Right hindlimb (tissue), 1 donor: ENCODE measurements at regions not wholly inside any gene's neighbourhood (a gene's known extent, or its start where the extent isn't known, plus 50 kb on each side); places are given as distances from the start of the nearest gene placed in this dataset.

Experiments used
- DNase-seq: peaks from one replicate; pipeline ENCODE4 v3.0.0-alpha.2; 2018

DNA sequence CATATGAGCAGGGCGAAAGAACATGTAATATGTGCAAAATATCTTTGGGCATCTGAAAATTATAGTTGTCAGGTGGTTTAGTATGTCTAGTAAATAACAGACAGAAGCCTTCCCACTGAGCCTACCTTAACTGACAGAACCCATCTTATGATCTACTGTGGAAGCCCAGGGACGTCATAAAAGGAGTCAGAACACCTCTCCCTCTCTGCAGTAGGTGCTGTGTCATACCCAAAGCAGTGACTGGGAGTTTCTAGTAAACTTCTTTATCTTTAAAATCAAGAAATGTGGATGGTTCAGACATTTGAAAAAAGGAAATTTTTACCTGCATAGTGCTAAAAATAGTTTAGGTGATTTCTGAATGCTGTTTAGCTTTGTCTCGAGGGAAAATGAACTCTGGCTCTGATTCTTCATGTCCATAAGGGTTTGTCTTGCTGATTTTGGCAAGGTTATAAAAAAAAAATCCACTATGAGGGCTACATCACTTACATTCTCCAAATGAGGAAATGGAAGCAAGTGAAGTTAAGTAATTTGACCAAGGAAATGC lies 104.0 kb downstream of the NUDT12 start:
- no peak for DNase-seq

GRCh38 chr5:103456476-103456875 lies 106.1 kb downstream of the NUDT12 start:
- no peak for DNase-seq

DNA sequence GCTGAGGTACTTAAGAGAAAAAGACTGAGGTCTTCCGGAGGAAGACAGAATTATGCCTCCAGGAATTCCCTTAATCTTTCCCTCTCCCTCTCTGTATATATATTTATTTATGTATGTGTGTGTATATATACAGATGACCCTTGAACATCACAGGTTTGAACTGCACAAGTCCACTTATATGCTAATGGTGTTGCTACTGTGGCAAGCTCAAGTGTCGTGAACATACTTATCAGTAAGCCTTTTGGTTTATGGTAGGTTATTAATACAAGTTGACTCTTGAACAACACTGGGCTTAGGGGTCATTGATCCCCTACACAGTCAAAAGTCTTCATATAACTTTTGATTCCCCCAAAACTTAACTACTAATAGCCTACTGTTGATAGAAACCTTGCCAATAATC lies 106.8 kb downstream of the NUDT12 start:
- no peak for DNase-seq

DNA sequence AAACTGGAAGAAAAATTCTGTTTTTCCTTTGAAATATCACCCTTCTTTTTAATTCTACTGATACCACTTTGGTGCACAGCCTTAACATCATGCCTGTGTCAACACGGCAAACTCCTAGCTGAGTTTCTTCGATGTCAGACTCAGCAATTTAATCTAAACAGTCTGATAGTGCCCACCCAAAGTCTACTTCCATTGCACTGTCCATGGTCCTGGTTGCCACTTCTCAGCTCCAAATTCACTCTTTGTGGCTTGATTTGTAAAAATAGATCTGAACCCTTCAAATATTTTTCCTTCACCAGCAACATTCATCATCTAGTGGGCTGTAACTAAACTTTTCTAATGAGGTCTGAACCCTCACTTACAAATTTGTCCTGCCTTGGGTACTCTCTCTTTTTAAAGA lies 107.8 kb downstream of the NUDT12 start:
- DNase-seq, result no peak

DNA sequence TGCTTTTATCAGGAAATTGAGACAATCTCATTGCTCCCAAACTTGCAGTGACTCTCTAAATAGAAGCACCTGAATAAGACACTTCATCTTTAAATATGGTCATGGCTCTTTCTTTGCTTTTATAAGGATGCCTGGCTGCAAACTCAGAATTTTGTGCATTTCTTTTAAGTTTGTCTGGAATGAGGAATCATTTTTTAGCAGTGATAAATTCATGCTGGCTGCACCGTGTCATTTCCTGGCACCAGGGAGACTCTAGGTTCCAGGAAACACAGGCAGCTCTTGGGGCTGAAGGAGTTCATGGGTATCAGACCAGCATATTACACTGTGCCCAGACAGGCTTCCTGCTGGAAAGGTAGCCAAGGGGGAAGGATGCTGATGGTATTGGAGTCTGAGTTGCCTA lies 109.9 kb downstream of the NUDT12 start:
- DNase-seq, result peak; percentile 38

- DNase-seq, result no peak
Measured at GRCh38 chr5:103452089-103452488, 110.5 kb downstream of the NUDT12 start.

DNA sequence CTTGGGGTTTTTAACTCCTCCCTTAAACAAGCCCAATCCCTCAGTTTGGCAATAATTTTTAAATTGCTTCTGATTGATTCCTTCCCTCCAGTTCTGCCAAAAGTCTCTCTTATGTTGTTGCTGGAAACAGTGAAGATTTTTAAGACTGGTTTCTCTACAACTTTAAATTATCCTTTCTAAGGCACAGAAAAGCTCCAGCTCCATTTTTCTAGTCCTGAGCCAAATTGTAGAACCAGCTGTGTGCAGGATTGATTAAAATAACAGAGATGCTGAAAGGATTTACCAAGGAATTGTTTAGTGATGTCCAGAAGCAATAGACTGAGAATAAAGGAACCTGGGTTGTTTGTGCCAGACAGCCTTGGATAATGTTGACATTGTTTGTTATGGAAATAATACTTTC lies 111.3 kb downstream of the NUDT12 start:
- no peak for DNase-seq

GRCh38 chr5:103450333-103451061 lies 112.1 kb downstream of the NUDT12 start:
- no peak for DNase-seq

DNA sequence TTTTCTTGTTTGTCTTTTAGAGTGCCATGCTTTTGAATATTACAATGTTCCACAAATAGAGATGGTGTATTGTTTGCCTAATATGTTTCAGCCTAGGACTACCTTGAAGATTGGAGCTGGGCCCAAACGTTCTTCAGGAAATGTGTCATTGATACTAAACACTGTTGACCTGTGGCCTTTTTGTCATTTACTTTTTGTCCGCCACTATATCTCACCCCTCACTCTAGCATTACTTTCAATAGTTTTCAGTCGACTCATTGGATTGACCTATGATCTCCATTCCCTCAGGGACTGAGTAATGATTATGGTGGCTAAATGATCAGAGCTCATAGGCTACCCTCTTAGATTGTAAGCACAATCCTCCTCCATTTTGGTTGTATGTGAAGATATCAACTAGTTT lies 115.8 kb downstream of the NUDT12 start:
- no peak for DNase-seq

- no peak for DNase-seq
Measured at GRCh38 chr5:103445426-103446035, 117.1 kb downstream of the NUDT12 start.

DNA sequence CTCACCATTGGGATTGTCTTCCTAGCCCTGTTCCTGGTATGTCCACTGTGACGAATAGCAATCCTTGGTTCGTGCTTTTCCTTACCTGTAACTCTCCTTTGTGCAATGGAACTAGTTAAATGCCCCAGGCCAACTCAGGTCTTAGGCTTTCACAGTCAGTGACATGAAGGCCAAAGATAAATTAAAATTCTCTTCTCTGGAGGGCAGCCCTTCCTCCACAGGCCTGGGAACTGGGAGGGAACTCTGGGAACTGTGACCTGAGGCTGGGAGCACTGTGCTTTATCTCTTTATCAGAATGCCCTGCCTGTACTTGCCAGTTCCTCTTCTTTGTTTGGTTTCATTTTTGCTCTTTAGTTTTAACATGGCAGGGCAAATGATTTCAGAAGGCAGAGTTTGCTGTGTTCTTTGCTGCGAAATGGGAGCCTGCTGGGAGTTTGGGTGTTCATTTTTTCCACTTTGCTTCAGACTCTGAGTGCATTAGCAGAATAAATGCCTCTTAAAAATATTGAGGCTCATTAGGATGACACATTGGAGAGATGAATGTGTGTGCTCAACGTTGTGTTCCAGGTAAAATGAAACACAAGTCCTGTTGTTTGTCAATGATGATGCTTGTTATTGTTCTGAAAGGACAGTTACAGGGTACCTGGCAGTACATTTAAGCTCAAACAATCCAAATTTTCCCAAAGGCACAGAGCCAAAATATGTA lies 118.1 kb downstream of the NUDT12 start:
- DNase-seq, result no peak

- no peak for DNase-seq
Measured at GRCh38 chr5:103442750-103443149, 119.8 kb downstream of the NUDT12 start.

DNA sequence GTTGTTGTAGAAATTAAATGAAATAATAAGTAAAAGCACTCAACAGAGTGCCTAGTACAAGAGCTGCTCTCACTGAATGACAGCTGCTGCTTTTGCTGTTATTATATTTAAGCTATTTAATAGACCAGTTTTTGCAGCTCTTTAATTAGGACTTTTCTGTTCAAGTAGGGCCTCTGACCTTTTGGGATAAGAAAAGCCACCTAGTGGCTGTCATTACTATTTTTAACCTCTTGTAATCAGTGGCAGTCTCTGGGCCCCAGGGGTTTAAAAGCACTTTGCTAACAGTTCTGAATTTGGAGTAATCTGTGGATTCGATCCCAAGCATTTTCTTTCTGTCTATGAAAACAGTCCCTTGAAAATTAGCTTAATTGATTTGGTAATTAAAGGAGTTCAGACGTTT lies 121.1 kb downstream of the NUDT12 start:
- DNase-seq, result no peak

DNA sequence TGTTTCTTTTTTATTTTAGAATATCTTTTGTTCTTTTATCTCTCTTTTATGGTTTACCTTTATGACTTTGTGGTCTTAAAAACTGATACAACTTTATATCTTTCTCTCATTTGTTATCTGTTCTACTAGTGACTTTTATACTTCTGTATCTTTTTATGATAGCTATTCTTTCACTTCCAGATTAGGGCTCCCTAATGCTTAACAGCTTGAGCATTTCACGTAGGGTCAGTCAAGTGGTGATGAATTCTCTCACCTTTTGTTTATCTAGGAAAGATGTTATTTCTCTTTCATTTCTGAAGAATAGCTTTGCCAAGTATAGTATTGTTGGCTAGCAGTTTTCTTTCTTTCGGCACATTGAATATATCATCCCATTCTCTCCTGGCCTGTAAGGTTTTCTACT lies 123.6 kb downstream of the NUDT12 start:
- no peak for DNase-seq

DNA sequence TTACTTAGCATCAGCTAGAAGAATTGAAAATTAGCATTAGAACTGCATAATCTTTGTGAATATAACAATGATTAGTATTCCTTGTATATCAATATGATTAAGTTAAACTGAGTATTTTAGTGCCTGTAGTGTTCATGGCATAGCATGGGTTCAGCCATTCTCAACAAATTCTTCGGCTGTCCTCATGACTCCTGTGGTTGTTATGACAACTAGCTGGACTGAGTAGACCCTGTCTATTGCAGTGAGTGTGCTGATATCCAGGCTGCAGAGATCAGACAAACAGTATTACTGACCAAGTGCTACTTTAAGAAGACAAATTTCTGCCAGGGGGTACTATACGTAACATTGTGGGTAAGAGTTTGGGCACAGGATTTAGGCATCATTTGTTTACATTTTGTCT lies 125.9 kb downstream of the NUDT12 start:
- no peak for DNase-seq

DNA sequence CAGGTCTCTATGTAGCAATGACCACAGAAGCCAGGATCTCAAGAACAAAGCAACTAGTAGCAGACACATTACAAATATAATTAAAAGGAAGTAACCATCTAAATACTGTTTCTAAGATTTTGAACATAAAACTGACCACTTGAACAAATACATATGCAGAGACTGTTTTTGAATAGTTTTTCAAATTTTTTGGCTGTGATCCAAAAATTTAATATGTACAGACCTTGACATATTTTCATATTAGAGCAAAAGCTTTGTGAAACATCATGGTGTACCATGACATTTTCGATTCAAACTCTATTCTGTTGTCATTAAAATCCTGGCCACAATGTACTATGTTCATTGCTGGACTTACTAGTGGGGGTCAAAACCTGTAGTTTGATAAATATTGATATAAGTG lies 126.5 kb downstream of the NUDT12 start:
- DNase-seq, result no peak

- DNase-seq, result no peak
Measured at GRCh38 chr5:103435136-103435889, 127.3 kb downstream of the NUDT12 start.

- DNase-seq, result no peak
Measured at GRCh38 chr5:103434057-103434456, 128.5 kb downstream of the NUDT12 start.

DNA sequence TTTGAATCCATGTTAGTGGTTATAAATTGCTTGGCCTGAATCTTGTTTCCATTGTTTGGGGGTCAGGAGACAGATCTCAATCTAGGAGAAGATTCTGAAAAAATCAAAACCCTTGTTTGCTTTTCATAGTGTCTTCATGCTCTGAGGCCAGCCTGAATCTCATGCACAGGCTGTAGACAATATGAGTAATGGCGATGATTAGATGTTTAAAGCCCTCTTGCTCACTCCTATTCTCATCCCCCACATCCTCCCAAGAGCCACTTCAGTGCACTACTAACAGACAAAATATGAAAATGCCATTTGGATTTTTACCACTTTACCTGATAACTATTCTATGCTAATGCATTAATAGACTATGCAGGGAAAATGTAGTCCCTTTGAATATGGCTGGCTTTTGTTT lies 129.4 kb downstream of the NUDT12 start:
- no peak for DNase-seq

DNA sequence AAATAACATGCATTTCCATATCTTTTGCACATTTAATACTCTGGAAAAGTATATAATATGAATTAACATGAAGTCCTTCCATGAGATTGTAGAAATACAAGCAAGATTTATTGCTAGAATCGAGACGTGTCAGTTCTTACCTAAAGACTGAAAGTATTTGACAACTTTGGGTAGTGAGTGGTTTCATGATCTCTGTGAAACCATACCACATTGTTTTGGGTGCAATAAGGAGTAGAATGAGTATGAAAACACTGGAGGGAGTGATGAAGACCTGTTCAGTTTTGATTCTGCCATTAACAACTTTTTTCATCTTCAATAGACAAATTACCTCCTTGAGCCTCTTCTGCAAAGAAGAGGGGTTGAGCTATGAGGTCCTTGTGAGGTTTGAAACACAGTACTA lies 133.7 kb downstream of the NUDT12 start:
- no peak for DNase-seq

DNA sequence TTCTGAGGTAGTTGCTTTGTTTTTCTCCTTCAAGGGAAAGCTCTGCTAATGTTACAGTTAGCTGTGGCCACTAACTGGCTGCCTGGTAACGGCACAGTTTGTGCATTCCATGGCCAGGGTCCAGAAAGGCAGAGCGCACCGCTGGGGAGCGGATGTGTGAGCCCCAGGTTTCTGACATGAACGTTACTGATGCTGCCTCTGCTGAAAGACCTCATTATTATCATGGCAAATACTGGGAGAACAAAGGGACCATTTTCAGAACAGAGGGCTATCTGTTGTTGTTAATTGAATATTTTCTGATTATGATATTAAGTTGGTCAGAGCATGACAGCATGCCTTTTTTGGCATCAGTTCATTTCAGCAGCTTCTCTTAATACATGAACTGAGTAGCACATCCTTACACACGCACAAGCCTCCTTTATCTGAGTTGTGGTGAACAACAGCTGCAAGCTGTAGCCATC lies 134.1 kb downstream of the NUDT12 start:
- peak; percentile 84 for DNase-seq

GRCh38 chr5:103427326-103427725 lies 135.3 kb downstream of the NUDT12 start:
- DNase-seq, result no peak
